SKM-1 treated with dmso at 0.1 percent for 144 hours (cell line): ENCODE measurements at regions not wholly inside any gene's neighbourhood (a gene's known extent, or its start where the extent isn't known, plus 50 kb on each side); places are given as distances from the start of the nearest gene placed in this dataset.
"Not testable (repeated sequence)": the region's sequence is repeated elsewhere in the genome, so short reads cannot be mapped to it uniquely, and the experiment has no call there.

ENCODE experiments used
- DNase-seq: peaks from one replicate; lab custom pipeline; 2025; ENCODE audit not compliant: unreplicated experiment; lab: John Stamatoyannopoulos, UW

- DNase-seq = no peak
These were observed 446.1 kb upstream of the MYT1L start for GRCh38 chr2:2777213-2777612.

- DNase-seq = no peak
These were observed 443.9 kb upstream of the MYT1L start for GRCh38 chr2:2775018-2775417.

GRCh38 chr2:2773692-2774091 lies 442.6 kb upstream of the MYT1L start:
- DNase-seq = no peak

- DNase-seq = not testable (repeated sequence)
These were observed 442.0 kb upstream of the MYT1L start for GRCh38 chr2:2773080-2773479.

GRCh38 chr2:2771721-2772411 lies 440.8 kb upstream of the MYT1L start:
- no peak for DNase-seq

GRCh38 chr2:2769481-2770431 lies 438.7 kb upstream of the MYT1L start:
- no peak for DNase-seq

- no peak for DNase-seq
These were observed 437.4 kb upstream of the MYT1L start for GRCh38 chr2:2768476-2768875.

- no peak for DNase-seq
These were observed 436.8 kb upstream of the MYT1L start for GRCh38 chr2:2767837-2768236.

- no peak for DNase-seq
These were observed 434.9 kb upstream of the MYT1L start for GRCh38 chr2:2765839-2766495.

GRCh38 chr2:2765176-2765800 lies 434.2 kb upstream of the MYT1L start:
- DNase-seq = no peak

GRCh38 chr2:2764739-2765138 lies 433.7 kb upstream of the MYT1L start:
- no peak for DNase-seq

- DNase-seq = no peak
These were observed 432.9 kb upstream of the MYT1L start for GRCh38 chr2:2764001-2764355.

- no peak for DNase-seq
These were observed 432.4 kb upstream of the MYT1L start for GRCh38 chr2:2763351-2764000.

GRCh38 chr2:2762913-2763312 lies 431.8 kb upstream of the MYT1L start:
- no peak for DNase-seq

GRCh38 chr2:2762166-2762908 lies 431.3 kb upstream of the MYT1L start:
- DNase-seq = no peak

- DNase-seq = no peak
These were observed 427.8 kb upstream of the MYT1L start for GRCh38 chr2:2758793-2759367.

GRCh38 chr2:2757764-2758163 lies 426.7 kb upstream of the MYT1L start:
- no peak for DNase-seq

GRCh38 chr2:2756886-2757285 lies 425.8 kb upstream of the MYT1L start:
- no peak for DNase-seq

GRCh38 chr2:2755990-2756389 lies 424.9 kb upstream of the MYT1L start:
- no peak for DNase-seq

- no peak for DNase-seq
These were observed 423.9 kb upstream of the MYT1L start for GRCh38 chr2:2754940-2755339.
